H9 (cell line): ENCODE measurements at regions not wholly inside any gene's neighbourhood (a gene's known extent, or its start where the extent isn't known, plus 50 kb on each side); places are given as distances from the start of the nearest gene placed in this dataset.

Source experiments
- DNase-seq: peaks from one replicate; pipeline ENCODE4 v3.0.0-alpha.2; 2017
- H2AFZ ChIP-seq: one replicate; pipeline ENCODE4 v1.6.1; 2013; ENCODE audit warnings: mild to moderate bottlenecking, low read length, control low read depth, moderate library complexity
- H2AK5ac ChIP-seq: 2 replicates; pipeline ENCODE4 v1.6.1; 2013; ENCODE audit warnings: low read length, control low read depth, mixed read lengths; ENCODE audit not compliant: insufficient read length
- H2BK120ac ChIP-seq: one replicate; pipeline ENCODE4 v1.6.1; 2013; ENCODE audit warnings: low read depth, mild to moderate bottlenecking, low read length, control low read depth, inconsistent platforms; ENCODE audit not compliant: poor library complexity, severe bottlenecking
- H2BK12ac ChIP-seq: 2 replicates; pipeline ENCODE4 v1.6.1; 2013; ENCODE audit warnings: low read length, control low read depth, mixed read lengths, low read depth; ENCODE audit not compliant: insufficient read length
- H2BK15ac ChIP-seq: 2 replicates; pipeline ENCODE4 v1.6.1; 2013; ENCODE audit warnings: low read depth, low read length, control low read depth
- H2BK20ac ChIP-seq: one replicate; pipeline ENCODE4 v1.6.1; 2013; ENCODE audit warnings: low read depth, mild to moderate bottlenecking, low read length, control low read depth, inconsistent platforms; ENCODE audit not compliant: poor library complexity, severe bottlenecking
- H2BK5ac ChIP-seq: 2 replicates; pipeline ENCODE4 v1.6.1; 2013; ENCODE audit warnings: low read length, control low read depth, mixed read lengths; ENCODE audit not compliant: insufficient read length
- H3K14ac ChIP-seq: 2 replicates; pipeline ENCODE4 v1.6.1; 2013; ENCODE audit warnings: low read length, control low read depth; ENCODE audit not compliant: insufficient read depth
- H3K18ac ChIP-seq: 2 replicates; pipeline ENCODE4 v1.6.1; 2013; ENCODE audit warnings: low read depth, mild to moderate bottlenecking, mixed read lengths, low read length, control low read depth; ENCODE audit not compliant: insufficient read length
- H3K23ac ChIP-seq: 2 replicates; pipeline ENCODE4 v1.6.1; 2013; ENCODE audit warnings: low read length, control low read depth, mixed read lengths, low read depth; ENCODE audit not compliant: insufficient read length
- H3K23me2 ChIP-seq: 2 replicates; pipeline ENCODE4 v1.6.1; 2013; ENCODE audit warnings: low read depth, mild to moderate bottlenecking, mixed read lengths, low read length, control low read depth; ENCODE audit not compliant: insufficient read length, poor library complexity, severe bottlenecking
- H3K27ac ChIP-seq: 2 replicates; pipeline ENCODE4 v1.5.1; 2013; ENCODE audit warnings: low read length, control low read depth, mixed read lengths, low read depth; ENCODE audit not compliant: insufficient read length
- H3K27me3 ChIP-seq: 2 replicates; pipeline ENCODE4 v1.6.1; 2013; ENCODE audit warnings: low read length, control low read depth, inconsistent platforms; ENCODE audit not compliant: insufficient read depth
- H3K4ac ChIP-seq: 2 replicates; pipeline ENCODE4 v1.6.1; 2013; ENCODE audit warnings: low read depth, mild to moderate bottlenecking, control low read depth, inconsistent platforms, low read length, moderate library complexity
- H3K4me1 ChIP-seq: 2 replicates; pipeline ENCODE4 v1.6.1; 2013; ENCODE audit warnings: low read length, control low read depth, inconsistent platforms; ENCODE audit not compliant: insufficient read depth
- H3K4me2 ChIP-seq: 2 replicates; pipeline ENCODE4 v1.6.1; 2013; ENCODE audit warnings: low read length, control low read depth, mixed read lengths; ENCODE audit not compliant: insufficient read length, insufficient read depth
- H3K56ac ChIP-seq: 2 replicates; pipeline ENCODE4 v1.6.1; 2013; ENCODE audit warnings: low read depth, mild to moderate bottlenecking, mixed read lengths, low read length, control low read depth; ENCODE audit not compliant: insufficient read length
- H3K79me1 ChIP-seq: 2 replicates; pipeline ENCODE4 v1.6.1; 2013; ENCODE audit warnings: low read depth, mild to moderate bottlenecking, moderate library complexity, low read length, control low read depth, inconsistent platforms; ENCODE audit not compliant: insufficient read depth, poor library complexity, severe bottlenecking
- H3K79me2 ChIP-seq: 2 replicates; pipeline ENCODE4 v1.6.1; 2013; ENCODE audit warnings: low read length, control low read depth, inconsistent platforms; ENCODE audit not compliant: insufficient read depth
- H3K9ac ChIP-seq: 2 replicates; pipeline ENCODE4 v1.6.1; 2013; ENCODE audit warnings: low read length, control low read depth, mixed read lengths; ENCODE audit not compliant: insufficient read length; ENCODE audit errors: extremely low read depth
- H3K9me3 ChIP-seq: one replicate; pipeline ENCODE4 v1.6.1; 2013; ENCODE audit warnings: low read depth, low read length, inconsistent platforms; ENCODE audit not compliant: control insufficient read depth
- H3T11ph ChIP-seq: one replicate; pipeline ENCODE4 v1.6.1; 2013; ENCODE audit warnings: mild to moderate bottlenecking, low read length, control low read depth, inconsistent platforms
- H4K20me1 ChIP-seq: one replicate; pipeline ENCODE4 v1.6.1; 2013; ENCODE audit not compliant: control insufficient read depth, insufficient read length, insufficient read depth
- H4K5ac ChIP-seq: 2 replicates; pipeline ENCODE4 v1.6.1; 2013; ENCODE audit warnings: low read depth, mild to moderate bottlenecking, mixed read lengths, low read length, control low read depth; ENCODE audit not compliant: insufficient read length
- H4K8ac ChIP-seq: replicated peaks from 2 replicates; pipeline ENCODE4 v1.6.1; 2013; ENCODE audit warnings: low read length, control low read depth, mixed read lengths, low read depth; ENCODE audit not compliant: insufficient read length
- H4K91ac ChIP-seq: 2 replicates; pipeline ENCODE4 v1.6.1; 2013; ENCODE audit warnings: low read depth, mild to moderate bottlenecking, moderate library complexity, mixed read lengths, low read length, control low read depth; ENCODE audit not compliant: insufficient read length
- H3K27ac Mint-ChIP-seq, 3 experiments: 2 replicates in 2 of 3; 3 replicates in 1 of 3; pipeline ENCODE4 v1.8.0; 2020 to 2021; ENCODE audit warnings: mixed read lengths in 3 of 3, mild to moderate bottlenecking in 1 of 3, moderate library complexity in 1 of 3
- H3K27me3 Mint-ChIP-seq: 2 replicates; pipeline ENCODE4 v1.8.0; 2021; ENCODE audit warnings: low read depth, mild to moderate bottlenecking, moderate library complexity, mixed read lengths
- H3K36me3 Mint-ChIP-seq, 3 experiments: 2 replicates in 2 of 3; 3 replicates in 1 of 3; pipeline ENCODE4 v1.8.0; 2020 to 2021; ENCODE audit warnings: low read depth in 3 of 3, mixed read lengths in 3 of 3; ENCODE audit not compliant: insufficient read depth in 1 of 3
- H3K4me1 Mint-ChIP-seq, 2 experiments: 2 replicates each; pipeline ENCODE4 v1.8.0; 2020; ENCODE audit warnings: mixed read lengths in 2 of 2
- H3K4me3 Mint-ChIP-seq, 2 experiments: 2 replicates in 1 of 2; 3 replicates in 1 of 2; pipeline ENCODE4 v1.8.0; 2020 to 2021; ENCODE audit warnings: mild to moderate bottlenecking in 2 of 2, mixed read lengths in 2 of 2, moderate library complexity in 1 of 2
- H3K9me3 Mint-ChIP-seq, 2 experiments: 2 replicates in 1 of 2; 3 replicates in 1 of 2; pipeline ENCODE4 v1.8.0; 2020; ENCODE audit warnings: mild to moderate bottlenecking in 2 of 2, mixed read lengths in 2 of 2, moderate library complexity in 1 of 2
- WGBS: extraction: QIAGEN DNeasy Blood & Tissue Kit; methylation state at CpG from one replicate; pipeline ENCODE4 v1.1.7; 2013; ENCODE audit warnings: missing lambda C conversion rate, low lambda C conversion rate, mixed read lengths; ENCODE audit not compliant: insufficient read length; ENCODE audit errors: extremely low coverage; 5-methylcytosine and 5-hydroxymethylcytosine counted together
- TF ChIP-seq, protein P1 (sequence below): fragments of 200-600 bp; sonication (generic); conservative IDR thresholded peaks from 3 replicates; pipeline ENCODE4 v1.8.0; 2021; ENCODE audit warnings: antibody characterized with exemption, mild to moderate bottlenecking

DNA sequence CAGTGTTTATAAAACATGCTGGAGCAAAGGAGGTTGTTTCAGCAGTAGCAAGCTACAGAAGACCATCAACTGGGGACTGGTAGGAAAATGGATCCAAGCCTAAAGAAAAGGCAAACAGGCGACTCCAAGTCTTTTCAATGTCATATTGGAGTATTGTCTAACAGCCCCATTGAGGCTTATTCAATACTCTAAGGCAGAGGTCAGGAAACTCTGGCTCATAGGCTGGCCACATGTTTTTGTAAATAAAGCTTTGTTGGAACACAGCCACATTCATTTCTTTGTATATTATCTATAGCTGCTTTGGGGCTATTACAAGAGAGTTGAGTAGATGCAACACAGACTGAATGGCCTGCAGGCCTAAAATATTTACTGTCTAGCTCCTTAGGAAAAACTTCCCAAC lies 77.5 kb downstream of the RPL22L1 start:
- DNase-seq, result no peak
- peaks cover 4 to 7% of the 10 kb centered on the region in 2 experiments; a peak in 2 of 5 replicates for H3K9me3 Mint-ChIP-seq
- Histone ChIP-seq H3K79me2 (no peaks in the 10 kb centered on the region), H3K27ac (no peak overlapping the region), H3K9ac (no peak overlapping the region), H4K5ac (no peak overlapping the region), H3K4ac (no peak overlapping the region), H3K56ac (no peak overlapping the region), H3K18ac (no peak overlapping the region), H4K8ac (no peak overlapping the region), H3K23ac (no peak overlapping the region), H3K9me3 (no peaks in the 10 kb centered on the region), H2AK5ac (no peak overlapping the region), H3K79me1 (no peaks in the 10 kb centered on the region), H3K4me2 (no peak overlapping the region), H2AFZ (no peak overlapping the region), H2BK5ac (no peak overlapping the region), H2BK15ac (no peak overlapping the region), H4K91ac (no peak overlapping the region), H2BK120ac (no peak overlapping the region), H3K23me2 (no peaks in the 10 kb centered on the region), H4K20me1 (no peaks in the 10 kb centered on the region), H2BK20ac (no peak overlapping the region), H3T11ph (no peak overlapping the region), H3K27me3 (no peaks in the 10 kb centered on the region), H3K4me1 (no peaks in the 10 kb centered on the region), H2BK12ac (no peak overlapping the region), H3K14ac (no peak overlapping the region)
- no peak overlapping the region for H3K4me3 Mint-ChIP-seq
- H3K27ac Mint-ChIP-seq, result no peak overlapping the region
- no peaks in the 10 kb centered on the region for H3K27me3 Mint-ChIP-seq
- no CpG with 5 or more reads among the region's 1 CpG for WGBS
- TF ChIP-seq, protein P1, sequence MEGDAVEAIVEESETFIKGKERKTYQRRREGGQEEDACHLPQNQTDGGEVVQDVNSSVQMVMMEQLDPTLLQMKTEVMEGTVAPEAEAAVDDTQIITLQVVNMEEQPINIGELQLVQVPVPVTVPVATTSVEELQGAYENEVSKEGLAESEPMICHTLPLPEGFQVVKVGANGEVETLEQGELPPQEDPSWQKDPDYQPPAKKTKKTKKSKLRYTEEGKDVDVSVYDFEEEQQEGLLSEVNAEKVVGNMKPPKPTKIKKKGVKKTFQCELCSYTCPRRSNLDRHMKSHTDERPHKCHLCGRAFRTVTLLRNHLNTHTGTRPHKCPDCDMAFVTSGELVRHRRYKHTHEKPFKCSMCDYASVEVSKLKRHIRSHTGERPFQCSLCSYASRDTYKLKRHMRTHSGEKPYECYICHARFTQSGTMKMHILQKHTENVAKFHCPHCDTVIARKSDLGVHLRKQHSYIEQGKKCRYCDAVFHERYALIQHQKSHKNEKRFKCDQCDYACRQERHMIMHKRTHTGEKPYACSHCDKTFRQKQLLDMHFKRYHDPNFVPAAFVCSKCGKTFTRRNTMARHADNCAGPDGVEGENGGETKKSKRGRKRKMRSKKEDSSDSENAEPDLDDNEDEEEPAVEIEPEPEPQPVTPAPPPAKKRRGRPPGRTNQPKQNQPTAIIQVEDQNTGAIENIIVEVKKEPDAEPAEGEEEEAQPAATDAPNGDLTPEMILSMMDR, result no peak
- peaks cover 0 to 5% (median 0%) of the 10 kb centered on the region in 3 experiments; a peak in 3 of 7 replicates for H3K36me3 Mint-ChIP-seq
- no peaks in the 10 kb centered on the region for H3K4me1 Mint-ChIP-seq
